PC-3 (cell line): ENCODE measurements at regions not wholly inside any gene's neighbourhood (a gene's known extent, or its start where the extent isn't known, plus 50 kb on each side); places are given as distances from the start of the nearest gene placed in this dataset.

ENCODE experiments used
- EZH2 ChIP-seq: fragments of 300-600 bp; sonication (generic); IDR thresholded peaks from one replicate; pipeline ENCODE4 v1.6.1; 2017; ENCODE audit warnings: antibody characterized with exemption, mild to moderate bottlenecking, low read length; ENCODE audit not compliant: unreplicated experiment
- TF ChIP-seq, protein P1 (sequence below): fragments of 300-600 bp; sonication (generic); conservative IDR thresholded peaks from 2 replicates; pipeline ENCODE4 v1.5.1; 2017; ENCODE audit warnings: antibody characterized with exemption, low read depth, mild to moderate bottlenecking, low read length

DNA sequence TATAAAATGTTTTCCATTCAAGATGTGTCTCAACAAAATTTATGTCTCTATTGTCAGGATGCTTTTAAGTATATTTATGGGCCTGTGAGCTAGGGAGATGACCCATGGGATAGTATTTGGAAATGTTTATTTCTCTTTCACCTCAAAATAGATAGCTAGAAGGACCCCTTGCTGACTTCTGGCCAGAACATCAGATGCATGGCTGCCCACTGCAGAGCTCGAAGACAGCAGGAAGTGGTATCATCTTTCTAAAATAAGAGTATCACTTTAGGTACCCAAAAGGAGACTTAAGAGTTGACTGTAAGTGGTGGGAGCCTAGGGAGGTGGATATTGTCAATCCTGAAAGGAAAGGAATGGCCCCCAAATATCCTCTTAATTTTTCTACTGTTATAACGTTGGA, 264.4 kb downstream of the NEBL start:
- TF ChIP-seq, protein P1, sequence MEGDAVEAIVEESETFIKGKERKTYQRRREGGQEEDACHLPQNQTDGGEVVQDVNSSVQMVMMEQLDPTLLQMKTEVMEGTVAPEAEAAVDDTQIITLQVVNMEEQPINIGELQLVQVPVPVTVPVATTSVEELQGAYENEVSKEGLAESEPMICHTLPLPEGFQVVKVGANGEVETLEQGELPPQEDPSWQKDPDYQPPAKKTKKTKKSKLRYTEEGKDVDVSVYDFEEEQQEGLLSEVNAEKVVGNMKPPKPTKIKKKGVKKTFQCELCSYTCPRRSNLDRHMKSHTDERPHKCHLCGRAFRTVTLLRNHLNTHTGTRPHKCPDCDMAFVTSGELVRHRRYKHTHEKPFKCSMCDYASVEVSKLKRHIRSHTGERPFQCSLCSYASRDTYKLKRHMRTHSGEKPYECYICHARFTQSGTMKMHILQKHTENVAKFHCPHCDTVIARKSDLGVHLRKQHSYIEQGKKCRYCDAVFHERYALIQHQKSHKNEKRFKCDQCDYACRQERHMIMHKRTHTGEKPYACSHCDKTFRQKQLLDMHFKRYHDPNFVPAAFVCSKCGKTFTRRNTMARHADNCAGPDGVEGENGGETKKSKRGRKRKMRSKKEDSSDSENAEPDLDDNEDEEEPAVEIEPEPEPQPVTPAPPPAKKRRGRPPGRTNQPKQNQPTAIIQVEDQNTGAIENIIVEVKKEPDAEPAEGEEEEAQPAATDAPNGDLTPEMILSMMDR, result no peak
- TF ChIP-seq EZH2, result no peak
